GM19463 (cell line): ENCODE measurements at regions not wholly inside any gene's neighbourhood (a gene's known extent, or its start where the extent isn't known, plus 50 kb on each side); places are given as distances from the start of the nearest gene placed in this dataset.

ENCODE experiments used
- ATAC-seq: cut with Tn5 transposase; IDR thresholded peaks from one replicate; pipeline ENCODE4 v1.9.1; 2021; ENCODE audit warnings: mild to moderate bottlenecking, moderate library complexity; ENCODE audit not compliant: unreplicated experiment

DNA sequence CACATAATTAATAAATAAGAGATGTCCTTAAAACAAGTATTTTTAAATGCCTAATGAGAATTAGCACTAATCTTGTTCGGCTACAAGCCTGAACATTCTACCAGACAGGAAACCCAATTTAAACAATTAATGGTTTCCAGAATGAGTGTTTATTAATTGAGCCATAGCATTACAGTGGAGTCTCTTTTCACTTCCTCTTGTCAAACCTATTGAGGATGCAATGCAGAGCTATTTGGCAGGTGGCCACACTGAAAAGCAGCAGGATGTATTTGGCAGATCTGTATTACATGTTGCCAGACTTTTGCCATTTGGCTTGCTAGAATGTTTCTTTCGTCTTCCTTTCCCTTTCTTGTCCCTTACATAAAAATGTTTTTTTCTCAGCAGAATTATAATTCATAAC, 475.2 kb upstream of the MARCKS start:
- ATAC-seq: peak; percentile 75

DNA sequence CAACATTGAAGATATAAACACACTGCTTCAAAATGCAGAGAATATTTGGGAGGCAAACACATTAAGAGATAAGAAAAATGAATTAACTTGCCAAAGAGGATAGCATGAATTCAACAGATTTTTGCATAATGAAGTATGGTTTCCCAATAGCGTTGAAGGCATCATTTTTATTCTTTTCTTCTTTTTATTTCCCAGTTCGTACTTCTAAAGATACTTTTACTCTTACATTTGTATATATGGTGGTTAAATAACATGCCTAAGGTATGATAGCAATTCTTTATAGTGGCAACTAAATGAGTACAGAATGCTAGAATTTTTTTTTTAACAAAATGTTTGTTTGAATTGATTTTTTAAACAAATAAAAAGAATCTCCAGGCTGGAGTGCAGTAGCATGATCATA, 473.4 kb upstream of the MARCKS start:
- no peak for ATAC-seq

DNA sequence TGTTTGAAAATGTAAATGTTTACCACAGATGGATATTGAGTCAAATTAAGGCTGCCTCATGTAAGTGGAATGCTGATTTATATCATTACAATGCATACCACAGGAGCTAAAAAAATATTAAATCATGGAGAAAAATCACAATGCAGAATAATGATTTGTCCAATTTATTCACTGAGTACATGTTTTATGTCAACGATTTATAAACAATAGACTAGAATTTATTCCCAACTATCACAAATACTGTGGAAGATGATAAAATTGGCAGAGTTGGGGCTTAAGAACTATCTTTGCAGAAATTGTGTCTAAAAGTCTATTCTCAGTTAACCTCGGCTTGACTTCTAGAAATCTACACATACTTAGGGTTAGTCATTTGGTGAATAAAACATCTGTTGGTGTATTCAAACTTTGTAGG, 472.1 kb upstream of the MARCKS start:
- ATAC-seq: no peak

DNA sequence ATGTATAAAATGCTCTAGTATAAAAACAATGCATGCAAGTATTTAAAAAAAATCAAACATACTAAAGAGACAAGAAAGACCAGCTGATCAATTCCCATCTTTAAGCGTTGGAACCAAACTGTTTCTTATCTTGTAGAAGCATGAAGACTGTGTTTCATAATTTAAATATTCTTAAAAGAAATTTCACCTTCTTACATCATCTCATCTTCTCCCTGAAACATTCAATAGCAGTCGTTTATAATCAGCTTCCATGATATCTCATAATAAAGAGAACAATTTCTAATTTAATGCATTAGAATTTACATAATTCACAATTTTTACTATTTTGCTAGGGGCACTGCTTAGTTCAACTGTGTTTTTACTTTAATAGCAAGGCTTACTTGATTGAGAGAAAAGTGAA, 468.1 kb upstream of the MARCKS start:
- ATAC-seq: no peak

DNA sequence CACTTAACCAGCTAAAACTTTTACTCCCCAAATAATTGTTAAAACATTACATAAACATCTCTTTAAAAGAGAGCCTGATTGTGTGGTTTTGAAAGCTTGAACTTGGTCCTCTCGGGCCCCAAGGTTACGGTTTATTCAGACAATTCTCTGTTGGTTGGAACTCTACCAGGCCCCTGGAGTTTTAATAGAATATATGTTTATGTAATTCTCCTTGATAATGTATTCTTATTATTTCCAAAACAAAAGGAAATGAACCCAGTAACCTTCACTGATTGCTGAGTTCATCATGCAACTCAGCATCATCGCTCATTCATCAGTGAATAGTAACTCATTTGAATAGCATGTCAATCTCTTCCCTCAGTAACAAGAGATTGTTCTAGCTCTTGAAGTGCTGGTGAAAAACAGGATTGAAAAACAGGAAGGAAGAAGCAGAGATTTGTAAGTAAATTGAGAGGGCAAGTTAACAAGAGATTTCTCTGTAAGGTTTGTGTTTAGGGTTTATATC, 464.5 kb upstream of the MARCKS start:
- no peak for ATAC-seq

DNA sequence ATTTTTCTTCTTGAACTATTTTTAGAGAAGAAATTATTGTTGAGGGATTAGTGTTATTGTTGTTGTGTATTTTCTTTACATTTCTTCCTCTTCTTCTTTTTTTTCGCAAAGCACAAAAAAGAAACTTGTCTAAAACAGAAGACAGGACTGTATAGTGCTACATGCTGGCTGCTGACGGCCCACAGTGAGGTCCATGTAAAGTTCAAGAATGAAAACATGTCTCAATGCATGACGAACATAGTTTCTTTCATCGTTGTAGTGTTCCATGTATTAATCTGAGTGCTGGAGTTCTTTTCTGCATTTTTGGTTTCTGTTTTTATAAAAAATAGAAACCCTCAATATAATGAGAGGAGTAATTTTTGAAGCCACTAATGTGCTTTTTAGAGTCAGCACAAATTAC, 462.9 kb upstream of the MARCKS start:
- no peak for ATAC-seq

DNA sequence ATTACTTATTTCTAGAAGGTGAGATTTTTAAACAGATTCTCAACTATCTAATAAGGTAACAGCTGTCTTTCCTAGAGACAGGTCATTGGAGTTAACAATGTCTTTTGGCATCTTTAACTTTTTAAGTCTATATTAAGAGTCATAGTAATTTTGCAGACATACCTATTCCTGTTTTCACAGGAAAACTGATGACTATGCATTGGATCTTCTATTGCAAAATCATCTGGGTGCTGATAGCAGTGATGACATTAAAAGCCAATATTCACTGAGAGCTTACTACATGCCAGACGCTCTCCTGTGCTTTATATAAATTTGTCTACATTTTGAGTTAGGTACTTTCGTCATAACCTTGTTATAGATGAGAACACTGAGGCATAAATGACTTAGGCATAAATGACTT, 462.4 kb upstream of the MARCKS start:
- no peak for ATAC-seq

DNA sequence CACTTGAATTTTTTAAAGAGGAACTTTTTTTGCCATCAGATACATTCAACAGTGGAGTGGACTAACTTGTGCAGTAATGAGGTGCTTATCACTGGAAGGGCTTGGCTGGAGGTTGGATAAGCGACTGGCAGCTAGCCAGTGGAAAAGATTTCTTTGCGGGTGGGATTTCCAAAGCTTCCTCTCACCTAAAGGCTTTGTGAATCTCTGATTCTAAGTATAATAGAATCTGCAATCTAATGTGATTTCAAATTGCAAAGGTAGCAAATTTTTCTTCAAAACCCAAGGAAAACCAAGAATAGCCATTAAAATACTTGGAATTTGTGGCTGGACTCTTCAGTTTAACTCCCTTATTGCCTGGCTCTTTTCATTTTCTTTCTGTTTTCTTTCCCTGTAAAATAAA, 460.4 kb upstream of the MARCKS start:
- no peak for ATAC-seq

DNA sequence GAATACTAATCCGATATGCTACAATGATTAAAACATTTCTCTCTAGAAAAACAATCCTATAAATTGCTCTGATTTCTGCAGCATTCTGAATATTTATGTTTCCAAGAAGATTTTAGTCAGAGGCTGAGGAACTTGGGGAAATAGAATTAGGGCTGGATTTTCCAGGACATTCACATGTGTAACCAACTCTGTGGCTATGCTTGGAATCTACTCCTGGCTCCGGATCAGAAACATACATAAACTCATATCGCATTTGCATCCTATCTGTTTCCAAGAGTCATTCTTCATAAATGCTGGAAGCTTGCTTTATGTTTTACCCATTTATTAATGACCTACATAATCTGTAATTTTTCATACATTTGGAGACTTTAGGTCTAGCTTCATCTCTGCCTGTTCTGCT, 459.9 kb upstream of the MARCKS start:
- ATAC-seq: no peak

DNA sequence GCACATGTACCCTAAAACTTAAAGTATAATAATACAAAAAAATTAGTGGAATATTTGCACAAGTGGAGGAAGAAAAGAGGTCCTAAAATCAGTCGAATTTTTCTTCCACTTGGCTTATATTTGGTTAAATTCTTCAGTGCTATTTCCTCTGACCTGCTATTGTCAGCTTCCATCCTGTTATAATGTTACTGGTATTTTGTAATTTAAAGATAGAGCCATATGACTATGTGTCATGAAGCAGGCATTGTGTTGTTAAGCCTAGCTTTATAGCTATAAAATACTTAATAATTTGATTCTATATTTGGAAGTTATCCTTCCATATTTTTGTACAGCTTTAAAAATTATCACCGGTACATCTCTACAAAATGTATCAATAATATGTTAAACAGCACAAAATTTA, 455.9 kb upstream of the MARCKS start:
- no peak for ATAC-seq

DNA sequence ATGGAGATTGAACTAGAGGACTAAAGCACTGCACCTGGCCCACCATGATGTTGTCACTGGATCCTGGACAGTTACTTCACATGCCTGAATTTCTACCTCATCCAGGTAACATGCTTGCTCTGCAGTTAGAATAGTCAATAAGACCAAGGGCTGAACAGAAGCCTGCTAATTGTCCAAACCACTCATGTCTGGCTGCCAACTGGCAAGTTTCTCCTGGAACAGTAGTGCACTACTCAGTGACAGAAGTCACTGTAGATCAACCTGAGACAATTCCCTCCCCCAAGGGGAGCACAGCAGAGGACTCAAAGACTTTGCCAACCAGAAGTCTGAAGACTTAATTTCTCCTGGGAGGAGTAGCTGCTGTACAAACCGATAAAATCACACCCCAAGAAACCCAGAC, 454.6 kb upstream of the MARCKS start:
- no peak for ATAC-seq

DNA sequence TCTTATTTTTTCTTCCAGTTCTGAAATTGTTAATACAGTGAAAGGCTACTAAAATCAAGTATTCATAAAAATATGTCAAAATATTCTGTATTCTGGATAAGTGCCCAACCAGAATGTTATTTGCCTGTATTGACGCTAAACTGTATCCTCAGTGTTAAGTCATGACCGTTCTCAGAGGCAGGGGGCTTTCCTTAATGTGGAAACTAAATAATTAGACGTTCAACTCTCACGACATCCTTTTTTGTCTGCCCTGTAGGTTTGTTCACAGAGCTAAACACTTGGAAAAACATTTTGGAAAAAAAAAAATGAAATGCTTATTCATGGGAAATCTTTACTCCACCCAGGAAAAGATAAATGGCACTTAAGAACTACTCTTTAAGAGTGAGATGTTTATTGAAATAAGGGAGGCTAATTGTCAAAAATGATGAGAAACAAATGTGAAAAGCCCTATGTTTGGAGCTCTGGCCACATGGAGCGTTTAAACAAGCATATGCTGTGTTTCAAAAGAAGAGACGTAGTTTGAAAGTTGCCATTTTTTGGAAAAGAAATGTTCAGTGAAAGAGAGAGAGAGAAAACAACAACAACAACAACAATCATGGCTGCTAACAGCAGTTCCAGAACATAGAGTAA, 453.1 kb upstream of the MARCKS start:
- ATAC-seq: no peak

DNA sequence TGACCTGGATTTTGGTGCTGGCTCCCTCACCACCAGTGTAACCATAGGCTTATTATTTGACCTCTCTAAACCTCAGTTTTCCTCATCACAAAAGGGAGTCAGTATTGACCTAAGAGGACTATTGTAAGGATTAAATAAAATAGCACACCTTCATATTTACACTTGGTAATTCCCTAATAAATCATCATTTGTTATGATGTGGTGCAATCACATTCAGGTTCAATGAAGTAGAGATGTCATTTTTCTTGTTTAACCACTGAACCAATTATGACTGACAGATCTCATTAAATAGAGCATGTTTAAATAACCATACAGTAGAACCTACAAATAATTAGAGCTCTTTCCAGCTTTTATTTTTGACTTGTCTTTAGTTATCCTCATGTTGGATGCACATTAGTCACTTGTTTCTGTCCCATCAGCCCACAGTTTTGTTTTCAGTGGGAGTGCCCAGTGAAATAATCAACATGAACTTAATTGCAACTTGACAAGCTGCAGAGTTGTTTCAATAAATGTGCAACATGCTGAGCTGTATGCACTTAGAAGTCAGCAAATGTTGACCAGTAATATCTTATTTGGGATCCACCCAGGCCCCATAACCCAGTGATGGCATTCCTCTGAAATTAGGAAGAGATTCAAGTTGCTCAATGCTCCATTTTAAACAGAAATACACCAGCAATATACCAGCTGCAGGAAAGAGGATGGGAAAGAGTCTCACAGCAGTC, 451.7 kb upstream of the MARCKS start:
- ATAC-seq: no peak

DNA sequence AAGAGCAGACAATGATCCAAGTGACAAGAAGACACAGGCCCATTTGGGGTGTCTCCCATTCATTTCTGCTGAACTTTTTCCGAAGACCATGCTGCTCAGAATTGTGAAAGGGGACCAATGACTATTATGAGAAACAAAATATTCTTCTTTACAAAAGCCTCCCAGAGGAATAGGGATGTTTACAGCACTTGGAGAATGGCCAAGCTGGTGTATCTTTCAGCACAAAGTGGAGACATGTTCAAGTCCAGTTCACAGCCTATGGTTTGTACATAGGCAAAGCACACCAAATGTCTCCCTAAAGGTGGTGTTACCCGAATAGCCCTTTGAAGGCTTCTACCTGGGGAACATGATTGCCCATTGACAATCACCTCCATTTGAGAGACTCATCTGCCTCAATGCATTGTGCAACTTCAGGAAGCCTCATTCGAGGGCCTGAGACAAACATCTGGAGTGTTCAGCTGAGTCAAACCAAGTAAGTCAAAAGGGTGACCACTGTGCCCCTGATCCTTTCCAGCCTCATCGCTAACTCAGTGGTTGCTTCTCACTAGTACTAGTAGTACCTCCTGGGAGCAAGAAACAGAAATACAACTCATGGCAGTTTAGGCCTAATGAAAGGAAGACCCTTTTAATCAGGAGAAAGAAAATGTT, 451.0 kb upstream of the MARCKS start:
- ATAC-seq: no peak

DNA sequence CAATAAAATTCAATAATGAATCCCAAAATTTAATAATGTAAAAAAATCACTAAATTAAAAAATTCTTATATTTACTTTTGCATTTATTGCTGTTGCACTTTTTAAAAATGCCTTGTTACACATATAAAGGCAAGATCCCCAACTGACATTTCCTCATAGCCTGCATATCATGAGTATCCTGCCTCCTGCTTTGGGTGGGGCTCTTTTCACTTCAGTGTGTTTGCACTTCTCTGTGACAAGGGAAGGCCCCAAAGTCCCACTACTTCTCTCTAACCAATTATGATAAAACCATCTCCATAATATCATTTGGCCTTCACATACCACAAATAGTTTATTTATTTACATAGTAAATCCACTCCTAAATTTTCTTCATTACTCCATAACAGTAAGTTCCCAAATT, 446.1 kb upstream of the MARCKS start:
- no peak for ATAC-seq

DNA sequence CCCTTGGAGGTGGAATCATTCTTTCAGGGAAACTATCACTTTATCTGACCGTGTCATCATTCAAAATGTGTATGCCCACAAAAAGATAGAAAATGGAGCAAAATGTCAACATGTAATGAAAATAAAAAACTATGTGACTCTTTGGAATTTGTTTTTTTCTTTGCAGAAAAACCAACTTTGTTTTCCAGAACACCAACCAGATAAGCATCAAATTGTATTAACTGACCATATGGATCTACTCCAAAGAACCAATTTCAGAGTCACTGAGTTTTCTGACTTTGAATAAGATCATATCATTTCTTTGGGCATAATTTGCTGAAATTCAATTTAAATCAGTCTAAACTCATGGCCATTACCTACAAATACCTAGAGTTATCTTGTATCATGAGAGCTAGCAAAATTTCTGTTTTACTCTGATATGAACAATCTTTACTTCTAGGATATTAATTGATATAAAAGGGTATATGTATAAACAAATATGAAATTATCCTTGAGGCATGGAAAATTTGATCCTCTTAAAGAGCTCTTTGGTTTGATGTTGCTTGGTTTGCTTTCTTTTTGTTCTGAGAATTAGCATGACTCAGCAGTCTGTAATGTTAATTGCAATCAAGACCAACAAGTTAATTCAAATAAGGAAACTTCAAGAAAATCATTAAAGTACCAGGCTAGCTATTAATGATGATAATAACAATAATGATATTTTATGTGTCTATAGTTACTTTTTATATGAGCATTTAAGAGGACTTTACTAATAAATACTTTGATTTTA, 444.4 kb upstream of the MARCKS start:
- ATAC-seq: no peak

DNA sequence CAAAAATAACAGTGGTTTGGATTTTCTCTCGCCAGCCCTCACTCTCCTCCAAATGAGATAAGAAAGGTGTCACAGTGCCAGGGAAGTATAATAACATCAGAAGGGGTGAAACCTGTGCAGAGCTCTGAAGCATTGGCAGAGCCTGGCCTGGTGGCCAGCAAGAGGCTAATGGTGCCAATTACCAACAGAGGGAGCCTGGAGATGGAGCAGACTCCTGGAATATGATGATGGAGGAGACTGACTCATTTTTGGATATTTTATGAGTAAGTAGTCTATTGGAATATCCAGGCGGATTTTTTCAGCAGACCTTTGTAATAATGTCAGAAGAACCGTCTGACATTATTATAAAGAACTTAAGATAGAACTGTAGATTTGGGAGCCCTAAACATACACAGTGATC, 442.6 kb upstream of the MARCKS start:
- ATAC-seq: no peak

DNA sequence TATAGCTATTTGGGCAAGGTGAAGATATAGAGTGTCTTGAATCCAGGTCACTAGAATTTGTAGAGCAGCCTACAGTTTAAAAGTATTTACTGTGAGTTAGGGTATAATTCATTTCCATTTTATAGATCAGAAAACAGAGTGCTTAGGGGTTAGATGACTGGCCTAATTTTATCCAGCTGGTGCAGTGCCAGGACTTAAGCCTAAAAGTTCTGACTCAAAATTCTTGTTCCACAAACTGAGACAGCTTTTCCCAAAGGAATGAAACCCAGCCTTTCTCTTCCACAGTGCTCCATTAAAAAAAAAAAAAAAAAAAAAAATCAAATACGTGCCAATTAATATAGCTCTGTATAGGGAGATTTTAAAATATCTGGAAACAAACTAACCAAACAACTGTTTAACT, 441.0 kb upstream of the MARCKS start:
- no peak for ATAC-seq

DNA sequence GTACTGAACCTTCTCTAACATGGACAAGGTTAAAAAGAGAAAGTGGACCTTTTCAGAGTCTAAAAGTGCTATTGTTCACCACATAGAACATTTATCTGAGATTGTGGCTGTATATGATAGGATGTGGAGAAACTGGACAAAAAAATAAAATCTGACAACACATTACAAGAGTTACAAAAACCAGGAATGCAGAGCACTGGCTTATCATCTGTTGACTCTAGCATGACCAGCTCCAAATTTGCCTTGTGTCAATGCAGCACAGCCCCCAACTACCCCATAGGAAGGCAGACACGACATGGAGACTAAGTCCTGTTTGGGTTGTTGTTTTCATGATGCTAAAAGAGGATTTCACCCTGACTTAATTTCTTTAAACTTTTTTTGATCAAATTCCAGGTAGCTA, 436.9 kb upstream of the MARCKS start:
- ATAC-seq: no peak

DNA sequence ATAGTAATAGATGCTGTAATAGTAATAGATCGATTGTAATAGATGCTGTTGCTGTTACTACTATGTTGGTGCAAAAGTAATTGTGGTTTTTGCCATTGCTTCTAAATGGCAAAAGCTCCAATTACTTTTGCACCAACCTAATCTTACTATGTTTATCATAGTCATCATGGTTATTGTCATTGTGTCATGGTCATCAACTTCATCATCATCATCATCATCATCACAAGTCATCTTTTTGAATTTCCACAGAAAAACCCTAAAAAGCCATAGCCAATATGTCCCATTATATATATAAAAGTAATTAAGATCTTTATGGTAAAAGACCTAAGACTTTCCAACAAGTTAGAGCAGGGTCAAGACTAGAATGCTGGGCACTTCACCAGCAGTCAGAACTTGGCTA, 435.1 kb upstream of the MARCKS start:
- ATAC-seq: no peak

DNA sequence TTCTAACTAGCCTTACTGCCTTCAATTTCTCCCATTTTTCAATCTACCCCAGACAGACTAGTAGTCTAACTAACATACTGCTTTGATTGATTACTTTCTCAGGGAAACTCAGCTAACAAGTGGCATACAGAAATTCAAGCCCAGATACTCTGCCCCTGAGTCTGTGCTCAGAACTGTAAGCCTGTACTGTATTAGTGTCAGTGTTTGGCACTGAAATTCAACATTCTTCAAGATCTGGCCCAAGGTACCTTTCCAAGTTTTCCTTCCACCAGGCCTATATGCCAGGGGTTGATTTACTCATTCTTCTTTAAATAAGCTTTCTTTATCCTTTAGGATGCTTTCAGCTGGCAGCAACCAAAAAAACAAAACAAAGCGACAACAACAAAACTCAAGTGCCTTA, 433.2 kb upstream of the MARCKS start:
- ATAC-seq: no peak
